Endodermal cell (in vitro differentiated cells): ENCODE measurements at regions not wholly inside any gene's neighbourhood (a gene's known extent, or its start where the extent isn't known, plus 50 kb on each side); places are given as distances from the start of the nearest gene placed in this dataset.

Experiments used
- DNase-seq: peaks from one replicate; pipeline ENCODE4 v3.0.0-alpha.2; 2017
- H3K27ac ChIP-seq: 2 replicates; pipeline ENCODE4 v1.5.1; 2013; ENCODE audit warnings: mild to moderate bottlenecking, low read depth, low read length, moderate library complexity
- H3K27me3 ChIP-seq: 2 replicates; pipeline ENCODE4 v1.6.1; 2013; ENCODE audit warnings: mild to moderate bottlenecking, low read length, moderate library complexity; ENCODE audit not compliant: insufficient read depth, control insufficient read depth, poor library complexity, severe bottlenecking
- H3K36me3 ChIP-seq: 2 replicates; pipeline ENCODE4 v1.7.0; 2013; ENCODE audit warnings: mild to moderate bottlenecking, low read length, moderate library complexity; ENCODE audit not compliant: control insufficient read depth, insufficient read depth
- H3K4me1 ChIP-seq: one replicate; pipeline ENCODE4 v1.7.0; 2013; ENCODE audit warnings: low read length; ENCODE audit not compliant: control insufficient read depth, insufficient read depth
- H3K4me3 ChIP-seq: 2 replicates; pipeline ENCODE4 v1.5.1; 2013; ENCODE audit warnings: mild to moderate bottlenecking, low read length, moderate library complexity
- H3K9ac ChIP-seq: 2 replicates; pipeline ENCODE4 v1.6.1; 2013; ENCODE audit warnings: mild to moderate bottlenecking, low read length, moderate library complexity; ENCODE audit not compliant: poor library complexity, severe bottlenecking; ENCODE audit errors: extremely low read depth
- H3K9me3 ChIP-seq: 2 replicates; pipeline ENCODE4 v1.6.1; 2013; ENCODE audit warnings: mild to moderate bottlenecking, low read length, moderate library complexity; ENCODE audit not compliant: control insufficient read depth
- H3K27ac Mint-ChIP-seq: 2 replicates; pipeline ENCODE4 v1.8.0; 2020; ENCODE audit warnings: mixed read lengths
- H3K27me3 Mint-ChIP-seq: 2 replicates; pipeline ENCODE4 v1.8.0; 2021; ENCODE audit warnings: mild to moderate bottlenecking, mixed read lengths; ENCODE audit not compliant: insufficient read depth
- H3K36me3 Mint-ChIP-seq: 2 replicates; pipeline ENCODE4 v1.8.0; 2020; ENCODE audit warnings: low read depth, mixed read lengths
- H3K4me1 Mint-ChIP-seq: 2 replicates; pipeline ENCODE4 v1.8.0; 2020; ENCODE audit warnings: mixed read lengths
- H3K4me3 Mint-ChIP-seq: 2 replicates; pipeline ENCODE4 v1.8.0; 2020; ENCODE audit warnings: mild to moderate bottlenecking, moderate library complexity, mixed read lengths
- H3K9me3 Mint-ChIP-seq: 2 replicates; pipeline ENCODE4 v1.8.0; 2020; ENCODE audit warnings: mild to moderate bottlenecking, mixed read lengths
- CTCF ChIP-seq: fragments of 200-600 bp; sonication (generic); conservative IDR thresholded peaks from 2 replicates; pipeline ENCODE4 v1.5.0; 2021; ENCODE audit warnings: antibody characterized with exemption, mild to moderate bottlenecking
- WGBS, 2 experiments: methylation state at CpG; one replicate each; pipeline versions ENCODE4 v1.1.5 to v1.1.7; 2013; ENCODE audit warnings: missing lambda C conversion rate in 2 of 2, mixed read lengths in 1 of 2; ENCODE audit not compliant: insufficient coverage in 1 of 2, insufficient read length in 1 of 2; 5-methylcytosine and 5-hydroxymethylcytosine counted together

DNA sequence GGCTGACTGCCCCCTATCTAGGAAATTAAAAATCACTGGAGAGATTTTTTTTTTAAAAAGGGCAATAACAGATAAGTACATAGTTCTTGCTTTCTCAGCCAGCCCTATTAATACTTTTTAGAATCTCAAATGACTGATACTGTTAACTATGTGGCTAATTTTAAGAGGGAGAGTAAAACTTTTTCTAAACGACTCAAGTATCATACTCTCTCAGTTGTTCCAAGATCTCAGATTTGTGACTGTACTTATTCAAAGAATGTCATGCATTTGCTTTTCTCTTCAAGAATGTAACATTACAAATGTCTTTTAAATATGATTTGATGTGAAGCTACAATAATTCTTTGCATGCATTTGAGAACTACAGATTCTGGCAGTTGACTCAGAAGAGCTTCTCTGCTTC lies 55.4 kb upstream of the RAB11FIP2 start:
- no peaks in the 10 kb centered on the region for H3K36me3 Mint-ChIP-seq
- H3K27me3 ChIP-seq: peaks cover 5% of the 10 kb centered on the region
- H3K9me3 Mint-ChIP-seq: no peaks in the 10 kb centered on the region

GRCh38 chr10:118101501-118101900 lies 54.8 kb upstream of the RAB11FIP2 start:
- no peak overlapping the region for H3K9ac ChIP-seq
- no peaks in the 10 kb centered on the region for H3K9me3 Mint-ChIP-seq
- 97% methylated on average over 3 of the region's 3 CpGs; no CpG with 5 or more reads in 1 of the 2 experiments for WGBS, 2 experiments
- peaks cover 21% of the 10 kb centered on the region for H3K27me3 Mint-ChIP-seq
- no peaks in the 10 kb centered on the region for H3K27me3 ChIP-seq
- H3K36me3 ChIP-seq: no peaks in the 10 kb centered on the region
- H3K4me3 Mint-ChIP-seq: no peak overlapping the region
- no peak for DNase-seq
- no peaks in the 10 kb centered on the region for H3K4me1 Mint-ChIP-seq
- no peak for TF ChIP-seq CTCF
- no peak overlapping the region for H3K27ac ChIP-seq
- no peak overlapping the region for H3K4me3 ChIP-seq
- H3K36me3 Mint-ChIP-seq: no peaks in the 10 kb centered on the region
- no peaks in the 10 kb centered on the region for H3K4me1 ChIP-seq
- no peak overlapping the region for H3K27ac Mint-ChIP-seq
- no peaks in the 10 kb centered on the region for H3K9me3 ChIP-seq

More for the DNA sequence above, 55.4 kb upstream of the RAB11FIP2 start:
- no peaks in the 10 kb centered on the region for H3K4me1 ChIP-seq
- H3K4me3 ChIP-seq: no peak overlapping the region
- H3K4me3 Mint-ChIP-seq: no peak overlapping the region
- H3K9me3 ChIP-seq: no peaks in the 10 kb centered on the region
- H3K27ac ChIP-seq: no peak overlapping the region
- H3K36me3 ChIP-seq: no peaks in the 10 kb centered on the region
- no peak for DNase-seq
- peaks cover 25% of the 10 kb centered on the region for H3K27me3 Mint-ChIP-seq
- no peaks in the 10 kb centered on the region for H3K4me1 Mint-ChIP-seq
- no peak overlapping the region for H3K27ac Mint-ChIP-seq
- no peak for TF ChIP-seq CTCF
- 85% methylated on average over 1 of the region's 1 CpG; no CpG with 5 or more reads in 1 of the 2 experiments for WGBS, 2 experiments
- no peak overlapping the region for H3K9ac ChIP-seq
